MM.1S (cell line): ENCODE measurements at regions not wholly inside any gene's neighbourhood (a gene's known extent, or its start where the extent isn't known, plus 50 kb on each side); places are given as distances from the start of the nearest gene placed in this dataset.
A peak's percentile ranks its signal among the peaks of the same experiment; 100 is the strongest.

Experiments
- DNase-seq: peaks from one replicate; pipeline ENCODE4 v3.0.0-alpha.2; 2015
- H2AFZ ChIP-seq: fragments of 300-600 bp; sonication (generic); 2 replicates; pipeline ENCODE4 v1.6.0; 2016; ENCODE audit warnings: antibody characterized with exemption, low read length
- H3F3A ChIP-seq: fragments of 300-600 bp; sonication (generic); 2 replicates; pipeline ENCODE4 v1.6.1; 2016; ENCODE audit warnings: mild to moderate bottlenecking, antibody characterized with exemption, low read length, moderate library complexity, mixed read lengths; ENCODE audit not compliant: insufficient read depth
- H3K27ac ChIP-seq: fragments of 300-600 bp; sonication (generic); 2 replicates; pipeline ENCODE4 v1.5.1; 2016; ENCODE audit warnings: mild to moderate bottlenecking, low read length
- H3K27me3 ChIP-seq: fragments of 300-600 bp; sonication (generic); replicated peaks from 2 replicates; pipeline ENCODE4 v1.6.0; 2016; ENCODE audit warnings: low read length; ENCODE audit not compliant: insufficient read depth
- H3K36me3 ChIP-seq: fragments of 300-600 bp; sonication (generic); replicated peaks from 2 replicates; pipeline ENCODE4 v1.6.1; 2016; ENCODE audit warnings: mild to moderate bottlenecking, low read length, mixed read lengths; ENCODE audit not compliant: insufficient read depth
- H3K4me1 ChIP-seq: fragments of 300-600 bp; sonication (generic); 2 replicates; pipeline ENCODE4 v1.6.1; 2016; ENCODE audit warnings: low read length, mixed read lengths
- H3K4me2 ChIP-seq: fragments of 300-600 bp; sonication (generic); 2 replicates; pipeline ENCODE4 v1.6.0; 2016; ENCODE audit warnings: low read depth, low read length
- H3K4me3 ChIP-seq: fragments of 300-600 bp; sonication (generic); 2 replicates; pipeline ENCODE4 v1.5.1; 2016; ENCODE audit warnings: low read length, mixed read lengths
- H3K79me2 ChIP-seq: fragments of 300-600 bp; sonication (generic); 2 replicates; pipeline ENCODE4 v1.6.1; 2016; ENCODE audit warnings: mixed run types, low read length, mixed read lengths
- H3K9ac ChIP-seq: fragments of 300-600 bp; sonication (generic); 2 replicates; pipeline ENCODE4 v1.6.1; 2016; ENCODE audit warnings: low read length, mixed read lengths
- H3K9me2 ChIP-seq: fragments of 300-600 bp; sonication (generic); replicated peaks from 2 replicates; pipeline ENCODE4 v1.6.1; 2016; ENCODE audit warnings: mild to moderate bottlenecking, low read length, mixed read lengths; ENCODE audit not compliant: insufficient read depth
- H3K9me3 ChIP-seq: fragments of 300-600 bp; sonication (generic); replicated peaks from 2 replicates; pipeline ENCODE4 v1.6.1; 2016; ENCODE audit warnings: mild to moderate bottlenecking, low read length, mixed read lengths; ENCODE audit not compliant: insufficient read depth
- H4K20me1 ChIP-seq: fragments of 300-600 bp; sonication (generic); 2 replicates; pipeline ENCODE4 v1.6.1; 2016; ENCODE audit warnings: mild to moderate bottlenecking, low read length, moderate library complexity, mixed read lengths; ENCODE audit not compliant: insufficient read depth
- EZH2 ChIP-seq: fragments of 300-600 bp; sonication (generic); optimal IDR thresholded peaks from 2 replicates; pipeline ENCODE3; 2017; ENCODE audit warnings: low read depth, mild to moderate bottlenecking, antibody characterized with exemption, low read length, mixed read lengths
- EZH2phosphoT487 ChIP-seq: fragments of 300-600 bp; sonication (generic); IDR thresholded peaks from 2 replicates; pipeline ENCODE4 v1.6.1; 2018; ENCODE audit warnings: antibody characterized with exemption, low read length
- TF ChIP-seq, protein P1 (sequence below): fragments of 300-600 bp; sonication (generic); IDR thresholded peaks from 2 replicates; pipeline ENCODE4 v1.5.1; 2016; ENCODE audit warnings: antibody characterized with exemption, low read length, mixed read lengths

- DNase-seq = no peak
- H3K4me3 ChIP-seq = no peak overlapping the region
- no peaks in the 10 kb centered on the region for H3F3A ChIP-seq
- H3K9ac ChIP-seq = no peak overlapping the region
- no peaks in the 10 kb centered on the region for H3K79me2 ChIP-seq
- no peak overlapping the region for H3K4me2 ChIP-seq
- H3K9me2 ChIP-seq = no peaks in the 10 kb centered on the region
- no peak overlapping the region for H2AFZ ChIP-seq
- no peaks in the 10 kb centered on the region for H3K4me1 ChIP-seq
- no peaks in the 10 kb centered on the region for H4K20me1 ChIP-seq
- no peaks in the 10 kb centered on the region for H3K9me3 ChIP-seq
- no peaks in the 10 kb centered on the region for H3K36me3 ChIP-seq
- H3K27ac ChIP-seq = no peak overlapping the region
- H3K27me3 ChIP-seq = no peaks in the 10 kb centered on the region
- TF ChIP-seq, protein P1, sequence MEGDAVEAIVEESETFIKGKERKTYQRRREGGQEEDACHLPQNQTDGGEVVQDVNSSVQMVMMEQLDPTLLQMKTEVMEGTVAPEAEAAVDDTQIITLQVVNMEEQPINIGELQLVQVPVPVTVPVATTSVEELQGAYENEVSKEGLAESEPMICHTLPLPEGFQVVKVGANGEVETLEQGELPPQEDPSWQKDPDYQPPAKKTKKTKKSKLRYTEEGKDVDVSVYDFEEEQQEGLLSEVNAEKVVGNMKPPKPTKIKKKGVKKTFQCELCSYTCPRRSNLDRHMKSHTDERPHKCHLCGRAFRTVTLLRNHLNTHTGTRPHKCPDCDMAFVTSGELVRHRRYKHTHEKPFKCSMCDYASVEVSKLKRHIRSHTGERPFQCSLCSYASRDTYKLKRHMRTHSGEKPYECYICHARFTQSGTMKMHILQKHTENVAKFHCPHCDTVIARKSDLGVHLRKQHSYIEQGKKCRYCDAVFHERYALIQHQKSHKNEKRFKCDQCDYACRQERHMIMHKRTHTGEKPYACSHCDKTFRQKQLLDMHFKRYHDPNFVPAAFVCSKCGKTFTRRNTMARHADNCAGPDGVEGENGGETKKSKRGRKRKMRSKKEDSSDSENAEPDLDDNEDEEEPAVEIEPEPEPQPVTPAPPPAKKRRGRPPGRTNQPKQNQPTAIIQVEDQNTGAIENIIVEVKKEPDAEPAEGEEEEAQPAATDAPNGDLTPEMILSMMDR = no peak
Measured at GRCh38 chr3:109728861-109729494, 391.6 kb upstream of the DPPA4 start.

- H3K27me3 ChIP-seq = no peaks in the 10 kb centered on the region
- no peaks in the 10 kb centered on the region for H3K79me2 ChIP-seq
- no peaks in the 10 kb centered on the region for H4K20me1 ChIP-seq
- H3K27ac ChIP-seq = no peak overlapping the region
- H3K9me3 ChIP-seq = no peaks in the 10 kb centered on the region
- H2AFZ ChIP-seq = no peak overlapping the region
- no peaks in the 10 kb centered on the region for H3F3A ChIP-seq
- H3K9me2 ChIP-seq = no peaks in the 10 kb centered on the region
- peak; percentile 69 for DNase-seq
- H3K9ac ChIP-seq = no peak overlapping the region
- H3K4me1 ChIP-seq = no peaks in the 10 kb centered on the region
- TF ChIP-seq, protein P1 = peak; percentile 88
- no peak for TF ChIP-seq EZH2
- H3K4me2 ChIP-seq = no peak overlapping the region
- no peaks in the 10 kb centered on the region for H3K36me3 ChIP-seq
- no peak overlapping the region for H3K4me3 ChIP-seq
Measured at GRCh38 chr3:109731639-109732473, 394.5 kb upstream of the DPPA4 start.

- Histone ChIP-seq H3K27me3 (no peaks in the 10 kb centered on the region), H4K20me1 (no peaks in the 10 kb centered on the region), H3K27ac (no peak overlapping the region), H3K79me2 (no peaks in the 10 kb centered on the region), H2AFZ (no peak overlapping the region), H3K4me3 (no peak overlapping the region), H3K36me3 (no peaks in the 10 kb centered on the region), H3K9me3 (no peaks in the 10 kb centered on the region), H3K4me2 (no peak overlapping the region), H3K4me1 (no peaks in the 10 kb centered on the region), H3K9me2 (no peaks in the 10 kb centered on the region), H3F3A (no peaks in the 10 kb centered on the region), H3K9ac (no peak overlapping the region)
- no peak for DNase-seq
- no peak for TF ChIP-seq EZH2
- TF ChIP-seq EZH2phosphoT487 = no peak
- TF ChIP-seq, protein P1 = no peak
Measured at GRCh38 chr3:109743981-109744380, 406.6 kb upstream of the DPPA4 start.
